ENCODE measurements at regions not wholly inside any gene's neighbourhood (a gene's known extent, or its start where the extent isn't known, plus 50 kb on each side); places are given as distances from the start of the nearest gene placed in this dataset.

DNA sequence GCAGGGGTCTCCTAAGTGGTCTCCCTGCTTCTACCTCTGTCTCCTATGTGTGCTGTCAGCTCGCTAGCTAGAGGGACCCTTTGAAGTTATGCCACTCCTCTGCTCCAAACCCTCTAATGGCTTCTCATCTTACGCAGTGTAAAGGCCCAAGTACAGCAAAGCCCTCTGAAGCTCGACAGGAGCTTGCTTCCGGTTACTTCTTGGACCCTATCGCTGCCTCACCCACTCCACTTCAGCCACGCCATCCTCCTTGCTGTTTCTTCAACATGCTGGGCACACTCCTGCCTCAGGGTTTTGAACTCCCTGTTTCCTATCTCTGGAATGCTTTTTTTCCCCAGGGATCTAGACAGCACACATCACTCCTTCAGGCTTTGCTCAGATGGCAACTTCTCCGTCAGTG lies 102.3 kb upstream of the F3 start:
- Histone ChIP-seq H3K4me1 (ENCODE audit: insufficient read depth, low read length, poor library complexity, severe bottlenecking) (no peaks in the 10 kb centered on the region), H3F3A (ENCODE audit: low read depth) (no peaks in the 10 kb centered on the region), H3K9me3 (ENCODE audit: insufficient read depth, low read depth, low read length) (peaks cover 5% of the 10 kb centered on the region; the same call in 1 of the 2 replicates), H3K9me2 (replicated peaks; ENCODE audit: low read depth, low read length) (no peaks in the 10 kb centered on the region), H2AFZ (ENCODE audit: low read length) (no peak overlapping the region), H4K20me1 (ENCODE audit: insufficient read depth, low read length, poor library complexity, severe bottlenecking) (no peaks in the 10 kb centered on the region), H3K9ac (ENCODE audit: low read depth, low read length, poor library complexity, severe bottlenecking) (no peak overlapping the region), H3K27me3 (ENCODE audit: insufficient read depth, low read length, poor library complexity, severe bottlenecking) (no peaks in the 10 kb centered on the region), H3K4me2 (ENCODE audit: low read depth, low read length, poor library complexity, severe bottlenecking) (no peak overlapping the region), H3K79me2 (ENCODE audit: insufficient read depth, low read length) (no peaks in the 10 kb centered on the region), H3K4me3 (ENCODE audit: low read length, poor library complexity, severe bottlenecking) (no peak overlapping the region), H3K36me3 (ENCODE audit: insufficient read depth, low read length) (no peaks in the 10 kb centered on the region)
- TF ChIP-seq, protein P1, sequence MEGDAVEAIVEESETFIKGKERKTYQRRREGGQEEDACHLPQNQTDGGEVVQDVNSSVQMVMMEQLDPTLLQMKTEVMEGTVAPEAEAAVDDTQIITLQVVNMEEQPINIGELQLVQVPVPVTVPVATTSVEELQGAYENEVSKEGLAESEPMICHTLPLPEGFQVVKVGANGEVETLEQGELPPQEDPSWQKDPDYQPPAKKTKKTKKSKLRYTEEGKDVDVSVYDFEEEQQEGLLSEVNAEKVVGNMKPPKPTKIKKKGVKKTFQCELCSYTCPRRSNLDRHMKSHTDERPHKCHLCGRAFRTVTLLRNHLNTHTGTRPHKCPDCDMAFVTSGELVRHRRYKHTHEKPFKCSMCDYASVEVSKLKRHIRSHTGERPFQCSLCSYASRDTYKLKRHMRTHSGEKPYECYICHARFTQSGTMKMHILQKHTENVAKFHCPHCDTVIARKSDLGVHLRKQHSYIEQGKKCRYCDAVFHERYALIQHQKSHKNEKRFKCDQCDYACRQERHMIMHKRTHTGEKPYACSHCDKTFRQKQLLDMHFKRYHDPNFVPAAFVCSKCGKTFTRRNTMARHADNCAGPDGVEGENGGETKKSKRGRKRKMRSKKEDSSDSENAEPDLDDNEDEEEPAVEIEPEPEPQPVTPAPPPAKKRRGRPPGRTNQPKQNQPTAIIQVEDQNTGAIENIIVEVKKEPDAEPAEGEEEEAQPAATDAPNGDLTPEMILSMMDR (conservative IDR thresholded peaks at IDR 0.05; ENCODE audit: low read length), result no peak
- no peak for TF ChIP-seq EZH2phosphoT487 (IDR thresholded peaks at IDR 0.05; ENCODE audit: borderline replicate concordance)

DNA sequence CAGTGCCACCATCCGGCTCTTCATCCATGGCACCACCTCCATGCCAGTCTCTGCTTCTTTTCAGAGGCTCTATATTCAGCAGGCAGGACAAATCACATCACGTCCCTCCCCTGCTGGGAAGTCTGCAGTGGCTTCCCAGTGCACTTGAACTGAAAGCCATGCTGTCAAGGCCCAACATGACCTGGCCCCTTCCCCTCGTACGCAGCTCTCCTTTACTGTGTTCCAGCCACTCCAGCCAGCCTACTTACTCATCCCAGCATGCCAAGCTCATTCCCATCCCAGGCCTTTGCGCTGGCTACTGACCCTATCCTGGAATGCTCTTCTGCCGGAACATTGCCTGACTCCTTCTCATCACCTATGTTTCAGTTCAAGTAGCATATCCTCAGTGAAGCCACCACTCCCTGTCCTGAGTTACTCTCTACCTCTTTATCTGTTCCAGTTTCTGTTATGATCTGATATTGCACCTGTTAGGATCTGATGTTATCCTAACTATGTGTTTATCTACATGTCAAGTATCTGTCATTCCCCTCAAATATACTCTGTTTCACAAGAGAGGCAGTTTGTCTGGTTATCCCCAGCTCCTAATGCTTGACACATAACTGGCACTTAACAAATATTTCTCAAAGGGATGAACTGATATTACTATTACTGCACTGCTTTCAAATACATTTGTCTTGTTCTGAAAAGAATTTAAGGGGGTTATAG lies 101.2 kb upstream of the F3 start:
- Histone ChIP-seq H3K27me3 (ENCODE audit: insufficient read depth, low read length, poor library complexity, severe bottlenecking) (no peaks in the 10 kb centered on the region), H4K20me1 (ENCODE audit: insufficient read depth, low read length, poor library complexity, severe bottlenecking) (no peaks in the 10 kb centered on the region), H3K9me3 (ENCODE audit: insufficient read depth, low read depth, low read length) (peaks cover 5% of the 10 kb centered on the region; the same call in 1 of the 2 replicates), H3K4me3 (ENCODE audit: low read length, poor library complexity, severe bottlenecking) (no peak overlapping the region), H3K9ac (ENCODE audit: low read depth, low read length, poor library complexity, severe bottlenecking) (no peak overlapping the region), H2AFZ (ENCODE audit: low read length) (no peak overlapping the region), H3K9me2 (replicated peaks; ENCODE audit: low read depth, low read length) (no peaks in the 10 kb centered on the region), H3K4me2 (ENCODE audit: low read depth, low read length, poor library complexity, severe bottlenecking) (no peak overlapping the region), H3F3A (ENCODE audit: low read depth) (no peaks in the 10 kb centered on the region), H3K4me1 (ENCODE audit: insufficient read depth, low read length, poor library complexity, severe bottlenecking) (no peaks in the 10 kb centered on the region), H3K79me2 (ENCODE audit: insufficient read depth, low read length) (no peaks in the 10 kb centered on the region), H3K36me3 (ENCODE audit: insufficient read depth, low read length) (no peaks in the 10 kb centered on the region)
- TF ChIP-seq EZH2phosphoT487 (IDR thresholded peaks at IDR 0.05; ENCODE audit: borderline replicate concordance), result no peak
- TF ChIP-seq, protein P1 (conservative IDR thresholded peaks at IDR 0.05; ENCODE audit: low read length), result no peak

DNA sequence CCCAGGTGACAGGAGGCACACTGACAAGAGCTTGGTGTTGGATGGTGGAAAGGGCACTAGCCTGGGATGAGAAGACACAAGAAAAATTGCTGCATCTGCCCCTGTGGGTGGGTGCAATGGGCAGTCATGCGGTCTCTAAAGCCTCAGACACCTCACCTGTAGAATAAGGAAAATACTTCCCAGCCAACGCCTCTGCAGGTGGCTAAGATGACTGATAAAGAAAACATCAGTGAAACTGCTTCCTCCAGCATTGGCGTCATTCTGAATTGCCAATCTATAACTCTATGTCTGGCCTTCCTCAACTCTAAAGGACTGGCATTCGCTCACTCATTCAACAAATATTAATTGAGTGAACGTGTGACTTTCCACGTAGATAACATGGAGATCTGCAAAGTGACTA lies 100.4 kb upstream of the F3 start:
- H4K20me1 ChIP-seq (ENCODE audit: insufficient read depth, low read length, poor library complexity, severe bottlenecking), result no peaks in the 10 kb centered on the region
- H3F3A ChIP-seq (ENCODE audit: low read depth), result no peaks in the 10 kb centered on the region
- no peaks in the 10 kb centered on the region for H3K9me2 ChIP-seq (replicated peaks; ENCODE audit: low read depth, low read length)
- H3K27me3 ChIP-seq (ENCODE audit: insufficient read depth, low read length, poor library complexity, severe bottlenecking), result no peaks in the 10 kb centered on the region
- no peak overlapping the region for H3K4me3 ChIP-seq (ENCODE audit: low read length, poor library complexity, severe bottlenecking)
- H3K9ac ChIP-seq (ENCODE audit: low read depth, low read length, poor library complexity, severe bottlenecking), result no peak overlapping the region
- no peak overlapping the region for H2AFZ ChIP-seq (ENCODE audit: low read length)
- no peaks in the 10 kb centered on the region for H3K36me3 ChIP-seq (ENCODE audit: insufficient read depth, low read length)
- H3K4me1 ChIP-seq (ENCODE audit: insufficient read depth, low read length, poor library complexity, severe bottlenecking), result no peaks in the 10 kb centered on the region
- no peak for TF ChIP-seq EZH2phosphoT487 (IDR thresholded peaks at IDR 0.05; ENCODE audit: borderline replicate concordance)
- TF ChIP-seq, protein P1 (conservative IDR thresholded peaks at IDR 0.05; ENCODE audit: low read length), result no peak
- peaks cover 5% of the 10 kb centered on the region; the same call in 1 of the 2 replicates for H3K9me3 ChIP-seq (ENCODE audit: insufficient read depth, low read depth, low read length)
- H3K79me2 ChIP-seq (ENCODE audit: insufficient read depth, low read length), result no peaks in the 10 kb centered on the region
- H3K4me2 ChIP-seq (ENCODE audit: low read depth, low read length, poor library complexity, severe bottlenecking), result no peak overlapping the region
